ENCODE measurements at regions not wholly inside any gene's neighbourhood (a gene's known extent, or its start where the extent isn't known, plus 50 kb on each side); places are given as distances from the start of the nearest gene placed in this dataset.

GRCh38 chrX:9320940-9321339 lies 143.9 kb upstream of the TBL1X start:
- Histone ChIP-seq H3K9me3 (ENCODE audit: low read length) (no peaks in the 10 kb centered on the region), H3K4me1 (ENCODE audit: insufficient read depth, low read length, severe bottlenecking) (peaks cover 20% of the 10 kb centered on the region), H3K9me2 (ENCODE audit: low read depth, low read length) (no peaks in the 10 kb centered on the region), H3K27ac (ENCODE audit: low read depth, low read length, poor library complexity, severe bottlenecking) (no peak overlapping the region), H3K27me3 (ENCODE audit: insufficient read depth, low read length) (no peaks in the 10 kb centered on the region), H3K4me3 (ENCODE audit: low read depth, low read length, poor library complexity, severe bottlenecking) (no peak overlapping the region), H3K79me2 (ENCODE audit: insufficient read depth, low read length) (no peaks in the 10 kb centered on the region), H3F3A (ENCODE audit: insufficient read depth, low read length) (no peaks in the 10 kb centered on the region), H2AFZ (ENCODE audit: low read length) (no peak overlapping the region), H4K20me1 (ENCODE audit: insufficient read depth, low read length) (no peaks in the 10 kb centered on the region), H3K36me3 (ENCODE audit: insufficient read depth, low read length) (no peaks in the 10 kb centered on the region), H3K9ac (ENCODE audit: low read length) (no peak overlapping the region), H3K4me2 (ENCODE audit: low read length) (no peak overlapping the region)
- no peak for TF ChIP-seq EZH2 (IDR thresholded peaks at IDR 0.05; ENCODE audit: borderline replicate concordance, low read length)
- TF ChIP-seq, protein P1, sequence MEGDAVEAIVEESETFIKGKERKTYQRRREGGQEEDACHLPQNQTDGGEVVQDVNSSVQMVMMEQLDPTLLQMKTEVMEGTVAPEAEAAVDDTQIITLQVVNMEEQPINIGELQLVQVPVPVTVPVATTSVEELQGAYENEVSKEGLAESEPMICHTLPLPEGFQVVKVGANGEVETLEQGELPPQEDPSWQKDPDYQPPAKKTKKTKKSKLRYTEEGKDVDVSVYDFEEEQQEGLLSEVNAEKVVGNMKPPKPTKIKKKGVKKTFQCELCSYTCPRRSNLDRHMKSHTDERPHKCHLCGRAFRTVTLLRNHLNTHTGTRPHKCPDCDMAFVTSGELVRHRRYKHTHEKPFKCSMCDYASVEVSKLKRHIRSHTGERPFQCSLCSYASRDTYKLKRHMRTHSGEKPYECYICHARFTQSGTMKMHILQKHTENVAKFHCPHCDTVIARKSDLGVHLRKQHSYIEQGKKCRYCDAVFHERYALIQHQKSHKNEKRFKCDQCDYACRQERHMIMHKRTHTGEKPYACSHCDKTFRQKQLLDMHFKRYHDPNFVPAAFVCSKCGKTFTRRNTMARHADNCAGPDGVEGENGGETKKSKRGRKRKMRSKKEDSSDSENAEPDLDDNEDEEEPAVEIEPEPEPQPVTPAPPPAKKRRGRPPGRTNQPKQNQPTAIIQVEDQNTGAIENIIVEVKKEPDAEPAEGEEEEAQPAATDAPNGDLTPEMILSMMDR (IDR thresholded peaks at IDR 0.05; ENCODE audit: low read length): no peak

DNA sequence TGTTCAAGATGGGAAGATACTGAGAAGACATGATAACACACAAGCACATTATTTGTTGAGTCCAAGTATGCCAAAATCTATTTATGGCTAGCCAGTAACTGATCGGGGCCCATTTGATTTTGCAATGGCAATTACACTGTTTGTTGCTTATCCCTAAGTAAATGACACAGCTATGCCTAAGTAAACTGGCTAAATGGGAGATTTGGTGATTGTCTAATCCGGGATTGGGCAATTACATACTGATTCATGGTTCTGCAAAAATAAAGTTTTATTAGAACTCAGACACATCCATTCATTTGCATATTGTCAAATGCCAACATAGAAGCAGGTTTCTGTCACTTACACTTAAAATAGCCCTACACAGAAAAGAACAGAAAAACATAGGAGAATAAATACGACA lies 140.2 kb upstream of the TBL1X start:
- Histone ChIP-seq H3K79me2 (ENCODE audit: insufficient read depth, low read length) (no peaks in the 10 kb centered on the region), H3K9me3 (ENCODE audit: low read length) (no peaks in the 10 kb centered on the region), H3K27me3 (ENCODE audit: insufficient read depth, low read length) (no peaks in the 10 kb centered on the region), H3K9me2 (ENCODE audit: low read depth, low read length) (no peaks in the 10 kb centered on the region), H4K20me1 (ENCODE audit: insufficient read depth, low read length) (no peaks in the 10 kb centered on the region), H2AFZ (ENCODE audit: low read length) (no peak overlapping the region), H3K4me2 (ENCODE audit: low read length) (no peak overlapping the region), H3K27ac (ENCODE audit: low read depth, low read length, poor library complexity, severe bottlenecking) (no peak overlapping the region), H3K9ac (ENCODE audit: low read length) (no peak overlapping the region), H3F3A (ENCODE audit: insufficient read depth, low read length) (no peaks in the 10 kb centered on the region), H3K4me1 (ENCODE audit: insufficient read depth, low read length, severe bottlenecking) (no peaks in the 10 kb centered on the region), H3K36me3 (ENCODE audit: insufficient read depth, low read length) (no peaks in the 10 kb centered on the region), H3K4me3 (ENCODE audit: low read depth, low read length, poor library complexity, severe bottlenecking) (no peak overlapping the region)
- TF ChIP-seq, protein P1 (IDR thresholded peaks at IDR 0.05; ENCODE audit: low read length): no peak
- TF ChIP-seq EZH2 (IDR thresholded peaks at IDR 0.05; ENCODE audit: borderline replicate concordance, low read length): no peak

GRCh38 chrX:9326369-9326768 lies 138.5 kb upstream of the TBL1X start:
- Histone ChIP-seq H3K36me3 (ENCODE audit: insufficient read depth, low read length) (no peaks in the 10 kb centered on the region), H3K9me2 (ENCODE audit: low read depth, low read length) (no peaks in the 10 kb centered on the region), H3K9ac (ENCODE audit: low read length) (no peak overlapping the region), H3K27ac (ENCODE audit: low read depth, low read length, poor library complexity, severe bottlenecking) (no peak overlapping the region), H3F3A (ENCODE audit: insufficient read depth, low read length) (no peaks in the 10 kb centered on the region), H3K27me3 (ENCODE audit: insufficient read depth, low read length) (no peaks in the 10 kb centered on the region), H3K9me3 (ENCODE audit: low read length) (no peaks in the 10 kb centered on the region), H3K4me3 (ENCODE audit: low read depth, low read length, poor library complexity, severe bottlenecking) (no peak overlapping the region), H2AFZ (ENCODE audit: low read length) (no peak overlapping the region), H4K20me1 (ENCODE audit: insufficient read depth, low read length) (no peaks in the 10 kb centered on the region), H3K4me1 (ENCODE audit: insufficient read depth, low read length, severe bottlenecking) (no peaks in the 10 kb centered on the region), H3K4me2 (ENCODE audit: low read length) (no peak overlapping the region), H3K79me2 (ENCODE audit: insufficient read depth, low read length) (no peaks in the 10 kb centered on the region)
- no peak for TF ChIP-seq EZH2 (IDR thresholded peaks at IDR 0.05; ENCODE audit: borderline replicate concordance, low read length)
- TF ChIP-seq, protein P1 (IDR thresholded peaks at IDR 0.05; ENCODE audit: low read length): no peak

All from OCI-LY1 (cell line).